ENCODE measurements at regions not wholly inside any gene's neighbourhood (a gene's known extent, or its start where the extent isn't known, plus 50 kb on each side); places are given as distances from the start of the nearest gene placed in this dataset.

- H3K79me2 ChIP-seq (ENCODE audit: insufficient read depth, low read length), result no peaks in the 10 kb centered on the region
- H3K79me1 ChIP-seq (ENCODE audit: insufficient read depth, low read depth, low read length, poor library complexity, severe bottlenecking), result no peaks in the 10 kb centered on the region
- no peak overlapping the region for H3K27ac Mint-ChIP-seq
- no peak overlapping the region for H2AK5ac ChIP-seq (ENCODE audit: insufficient read length, low read length)
- H3K4ac ChIP-seq (ENCODE audit: low read depth, low read length), result no peak overlapping the region
- no peak for TF ChIP-seq CTCF (conservative IDR thresholded peaks at IDR 0.05)
- peak overlapping the region; percentile 40 for H2AFZ ChIP-seq (ENCODE audit: low read length)
- no peak overlapping the region for H4K91ac ChIP-seq (ENCODE audit: insufficient read length, low read depth, low read length)
- no peaks in the 10 kb centered on the region; the same call in 1 of the 2 replicates for H3K4me1 ChIP-seq (ENCODE audit: insufficient read depth, low read length)
- H4K20me1 ChIP-seq (ENCODE audit: control insufficient read depth, insufficient read depth, insufficient read length), result no peaks in the 10 kb centered on the region
- no CpG with 5 or more reads among the region's 2 CpGs for WGBS (ENCODE audit: extremely low coverage, insufficient read length, low lambda C conversion rate)
- H2BK15ac ChIP-seq (ENCODE audit: low read depth, low read length), result no peak overlapping the region
- H4K5ac ChIP-seq (ENCODE audit: insufficient read length, low read depth, low read length), result no peak overlapping the region
- no peak overlapping the region for H2BK5ac ChIP-seq (ENCODE audit: insufficient read length, low read length)
- no peak overlapping the region for H3K27ac ChIP-seq (ENCODE audit: insufficient read length, low read depth, low read length)
- no peak overlapping the region for H3T11ph ChIP-seq (ENCODE audit: low read length)
- H3K4me2 ChIP-seq (ENCODE audit: insufficient read depth, insufficient read length, low read length), result no peak overlapping the region
- no peak overlapping the region; the same call in 1 of the 2 replicates for H3K14ac ChIP-seq (ENCODE audit: insufficient read depth, low read length)
- H3K9me3 Mint-ChIP-seq, result no peaks in the 10 kb centered on the region
- no peaks in the 10 kb centered on the region for H3K36me3 Mint-ChIP-seq (ENCODE audit: insufficient read depth in 1 of 3, low read depth in 3 of 3)
- no peaks in the 10 kb centered on the region for H3K27me3 Mint-ChIP-seq (ENCODE audit: low read depth)
- no peak overlapping the region for H2BK12ac ChIP-seq (ENCODE audit: insufficient read length, low read depth, low read length)
- H3K23ac ChIP-seq (ENCODE audit: insufficient read length, low read depth, low read length), result no peak overlapping the region
- H3K23me2 ChIP-seq (ENCODE audit: insufficient read length, low read depth, low read length, poor library complexity, severe bottlenecking), result no peaks in the 10 kb centered on the region
- no peak overlapping the region for H3K56ac ChIP-seq (ENCODE audit: insufficient read length, low read depth, low read length)
- H3K4me3 Mint-ChIP-seq, result no peak overlapping the region
- no peak overlapping the region for H4K8ac ChIP-seq (replicated peaks; ENCODE audit: insufficient read length, low read depth, low read length)
- peaks cover 5 to 10% of the 10 kb centered on the region in 2 experiments; a peak in 1 of 4 replicates for H3K4me1 Mint-ChIP-seq
- H3K27me3 ChIP-seq (ENCODE audit: insufficient read depth, low read length), result no peaks in the 10 kb centered on the region
- H2BK120ac ChIP-seq (ENCODE audit: low read depth, low read length, poor library complexity, severe bottlenecking), result no peak overlapping the region
- no peak overlapping the region for H2BK20ac ChIP-seq (ENCODE audit: low read depth, low read length, poor library complexity, severe bottlenecking)
- H3K18ac ChIP-seq (ENCODE audit: insufficient read length, low read depth, low read length), result no peak overlapping the region
- H3K9ac ChIP-seq (ENCODE audit: extremely low read depth, insufficient read length, low read length), result no peak overlapping the region
- no peak for DNase-seq
- H3K9me3 ChIP-seq (ENCODE audit: control insufficient read depth, low read depth, low read length), result no peaks in the 10 kb centered on the region
Measured at GRCh38 chr3:190762801-190763200, 99.7 kb downstream of the GMNC start.
